ENCODE measurements at regions not wholly inside any gene's neighbourhood (a gene's known extent, or its start where the extent isn't known, plus 50 kb on each side); places are given as distances from the start of the nearest gene placed in this dataset.

- no peak for TF ChIP-seq CTCF (IDR thresholded peaks at IDR 0.05; ENCODE audit: low read depth, low read length)
- no peaks in the 10 kb centered on the region for H3K4me1 ChIP-seq (ENCODE audit: low read depth)
- no peak for DNase-seq (ENCODE audit: low read depth in 1 of 2, low spot score in 1 of 2)
- no peak overlapping the region for H3K4me3 ChIP-seq
- no peaks in the 10 kb centered on the region for H3K36me3 ChIP-seq
- no peaks in the 10 kb centered on the region for H3K9me3 ChIP-seq (ENCODE audit: low read depth)
- no peak overlapping the region for H3K27ac ChIP-seq
- no peaks in the 10 kb centered on the region for H3K27me3 ChIP-seq
Measured at GRCh38 chr13:103969520-103970050, 903.4 kb upstream of the SLC10A2 start.

GRCh38 chr13:103965506-103966243 lies 899.5 kb upstream of the SLC10A2 start:
- Histone ChIP-seq H3K4me3 (no peak overlapping the region), H3K27ac (no peak overlapping the region), H3K9me3 (ENCODE audit: low read depth) (no peaks in the 10 kb centered on the region), H3K4me1 (ENCODE audit: low read depth) (no peaks in the 10 kb centered on the region), H3K36me3 (no peaks in the 10 kb centered on the region), H3K27me3 (no peaks in the 10 kb centered on the region)
- DNase-seq (ENCODE audit: low read depth in 1 of 2, low spot score in 1 of 2): no peak
- TF ChIP-seq CTCF (IDR thresholded peaks at IDR 0.05; ENCODE audit: low read depth, low read length): no peak

- Histone ChIP-seq H3K4me3 (no peak overlapping the region), H3K36me3 (no peaks in the 10 kb centered on the region), H3K9me3 (ENCODE audit: low read depth) (no peaks in the 10 kb centered on the region), H3K4me1 (ENCODE audit: low read depth) (no peaks in the 10 kb centered on the region), H3K27me3 (no peaks in the 10 kb centered on the region), H3K27ac (no peak overlapping the region)
- DNase-seq (ENCODE audit: low read depth in 1 of 2, low spot score in 1 of 2): peak in 1 of 2 donors; percentile 33
- no peak for TF ChIP-seq CTCF (IDR thresholded peaks at IDR 0.05; ENCODE audit: low read depth, low read length)
Measured at GRCh38 chr13:103961784-103962183, 895.6 kb upstream of the SLC10A2 start.

GRCh38 chr13:103961129-103961528 lies 894.9 kb upstream of the SLC10A2 start:
- Histone ChIP-seq H3K9me3 (ENCODE audit: low read depth) (no peaks in the 10 kb centered on the region), H3K4me3 (no peak overlapping the region), H3K27me3 (no peaks in the 10 kb centered on the region), H3K4me1 (ENCODE audit: low read depth) (no peaks in the 10 kb centered on the region), H3K27ac (no peak overlapping the region), H3K36me3 (no peaks in the 10 kb centered on the region)
- TF ChIP-seq CTCF (IDR thresholded peaks at IDR 0.05; ENCODE audit: low read depth, low read length): no peak
- no peak for DNase-seq (ENCODE audit: low read depth in 1 of 2, low spot score in 1 of 2)

- H3K4me3 ChIP-seq: no peak overlapping the region
- no peak for TF ChIP-seq CTCF (IDR thresholded peaks at IDR 0.05; ENCODE audit: low read depth, low read length)
- no peaks in the 10 kb centered on the region for H3K27me3 ChIP-seq
- H3K36me3 ChIP-seq: no peaks in the 10 kb centered on the region
- H3K4me1 ChIP-seq (ENCODE audit: low read depth): no peaks in the 10 kb centered on the region
- no peak overlapping the region for H3K27ac ChIP-seq
- H3K9me3 ChIP-seq (ENCODE audit: low read depth): no peaks in the 10 kb centered on the region
- no peak for DNase-seq (ENCODE audit: low read depth in 1 of 2, low spot score in 1 of 2)
Measured at GRCh38 chr13:103960001-103960400, 893.8 kb upstream of the SLC10A2 start.

All from cardiac muscle cell (in vitro differentiated cells and primary cell).